Spinal cord (tissue), 9 donors: ENCODE measurements at regions not wholly inside any gene's neighbourhood (a gene's known extent, or its start where the extent isn't known, plus 50 kb on each side); places are given as distances from the start of the nearest gene placed in this dataset.
A peak's percentile ranks its signal among the peaks of the same experiment; 100 is the strongest.

Experiments
- DNase-seq, 6 donors: peaks; one replicate each; pipeline versions ENCODE4 v3.0.0 to v3.0.0-alpha.2; 2013 to 2015; ENCODE audit warnings: low spot score in 6 of 6, low read depth in 4 of 6
- H3K27ac ChIP-seq: one replicate; pipeline ENCODE4 v1.5.1; 2013; ENCODE audit warnings: low read depth, low read length, control low read depth
- H3K27me3 ChIP-seq: one replicate; pipeline ENCODE4 v1.6.1; 2013; ENCODE audit warnings: low read length; ENCODE audit not compliant: control insufficient read depth, insufficient read depth
- H3K36me3 ChIP-seq: one replicate; pipeline ENCODE4 v1.6.1; 2013; ENCODE audit warnings: low read length; ENCODE audit not compliant: control insufficient read depth, insufficient read depth
- H3K4me1 ChIP-seq: one replicate; pipeline ENCODE4 v1.6.1; 2013; ENCODE audit warnings: low read length; ENCODE audit not compliant: control insufficient read depth, insufficient read depth
- H3K4me3 ChIP-seq: one replicate; pipeline ENCODE4 v1.5.1; 2013; ENCODE audit warnings: low read depth, low read length, control low read depth
- H3K9me3 ChIP-seq: one replicate; pipeline ENCODE4 v1.6.1; 2013; ENCODE audit warnings: low read length; ENCODE audit not compliant: control insufficient read depth, insufficient read depth
- WGBS: methylation state at CpG from one replicate; pipeline ENCODE4 v1.1.5; 2013; ENCODE audit warnings: missing lambda C conversion rate; ENCODE audit not compliant: insufficient coverage; 5-methylcytosine and 5-hydroxymethylcytosine counted together
- donor health status: healthy.

- Histone ChIP-seq H3K27ac (no peak overlapping the region), H3K4me3 (no peak overlapping the region), H3K4me1 (no peaks in the 10 kb centered on the region), H3K9me3 (peaks cover 1% of the 10 kb centered on the region), H3K27me3 (no peaks in the 10 kb centered on the region), H3K36me3 (no peaks in the 10 kb centered on the region)
- no peak for DNase-seq
- 93% methylated on average over 5 of the region's 11 CpGs for WGBS
Measured at GRCh38 chr6:168929871-168930450, 323.7 kb downstream of the THBS2 start.

DNA sequence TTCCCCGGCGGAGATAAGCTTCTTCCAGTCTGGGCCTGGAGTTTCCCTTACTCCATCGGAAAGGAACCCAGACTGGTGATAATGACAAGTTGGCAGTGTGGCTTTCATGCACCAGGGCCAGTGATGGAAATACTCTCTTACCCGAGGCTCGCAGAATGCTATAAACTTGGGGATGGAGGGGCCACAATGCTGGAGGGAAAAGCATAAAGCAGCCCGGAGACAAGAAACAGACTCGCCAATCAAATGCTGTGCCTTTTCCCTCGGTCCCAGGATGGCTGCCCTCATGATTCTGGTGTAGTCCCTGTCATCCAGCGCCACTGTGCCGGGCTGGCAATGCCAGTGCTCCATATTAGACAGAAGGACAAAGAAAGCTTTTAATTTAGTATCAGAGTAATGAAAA lies 325.6 kb downstream of the THBS2 start:
- Histone ChIP-seq H3K27me3 (no peaks in the 10 kb centered on the region), H3K4me3 (no peak overlapping the region), H3K27ac (no peak overlapping the region), H3K9me3 (peaks cover 1% of the 10 kb centered on the region), H3K4me1 (no peaks in the 10 kb centered on the region), H3K36me3 (no peaks in the 10 kb centered on the region)
- DNase-seq: no peak
- 91% methylated on average over 6 of the region's 10 CpGs for WGBS

DNA sequence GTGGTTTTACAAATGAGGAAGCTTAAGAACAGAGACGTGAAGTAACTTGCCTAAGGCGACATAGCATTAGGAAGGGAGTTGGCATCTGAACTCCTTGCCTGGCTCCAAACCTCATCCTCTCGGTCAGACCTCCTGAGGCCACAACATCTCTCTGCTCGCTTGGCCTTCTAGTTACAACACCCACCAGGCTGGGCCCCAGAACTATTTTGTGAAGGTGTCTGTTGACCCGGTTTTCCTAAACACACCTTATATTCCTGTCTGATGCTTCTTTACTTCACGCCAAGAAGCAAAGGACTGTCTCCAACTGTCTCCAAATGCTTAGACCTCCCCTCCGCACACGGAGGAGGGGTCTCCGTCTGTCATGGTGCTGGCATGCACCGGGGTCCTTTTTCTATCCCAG lies 326.6 kb downstream of the THBS2 start:
- Histone ChIP-seq H3K4me1 (no peaks in the 10 kb centered on the region), H3K27me3 (no peaks in the 10 kb centered on the region), H3K36me3 (no peaks in the 10 kb centered on the region), H3K27ac (no peak overlapping the region), H3K4me3 (no peak overlapping the region), H3K9me3 (peaks cover 1% of the 10 kb centered on the region)
- no peak for DNase-seq
- WGBS: 93% methylated on average over 7 of the region's 10 CpGs

GRCh38 chr6:168926306-168926705 lies 327.3 kb downstream of the THBS2 start:
- H3K27ac ChIP-seq: no peak overlapping the region
- no peak for DNase-seq
- H3K36me3 ChIP-seq: no peaks in the 10 kb centered on the region
- WGBS: 83% methylated on average over 13 of the region's 15 CpGs
- H3K9me3 ChIP-seq: peaks cover 1% of the 10 kb centered on the region
- no peaks in the 10 kb centered on the region for H3K4me1 ChIP-seq
- H3K27me3 ChIP-seq: no peaks in the 10 kb centered on the region
- no peak overlapping the region for H3K4me3 ChIP-seq

DNA sequence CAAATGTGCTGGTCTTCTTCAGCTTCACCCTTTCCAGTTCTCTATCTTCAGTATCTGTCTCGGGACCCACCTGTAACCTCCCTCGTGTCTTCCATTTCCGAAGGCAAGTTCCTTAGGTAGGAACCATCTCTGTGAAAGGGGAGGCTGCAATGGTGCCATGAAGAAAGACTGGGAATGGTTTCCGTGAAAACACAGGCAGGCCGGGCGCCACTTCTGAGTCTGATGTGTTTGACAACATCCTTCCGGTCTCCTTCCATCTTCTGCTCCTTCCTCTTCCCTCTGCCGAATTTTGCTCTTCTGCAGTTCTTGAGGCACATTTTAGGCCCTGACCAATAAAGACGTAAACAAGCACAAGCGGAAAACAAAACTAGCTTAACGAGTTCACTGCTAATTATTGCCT lies 328.0 kb downstream of the THBS2 start:
- peaks cover 1% of the 10 kb centered on the region for H3K9me3 ChIP-seq

GRCh38 chr6:168923171-168923570 lies 330.5 kb downstream of the THBS2 start:
- H3K27me3 ChIP-seq: no peaks in the 10 kb centered on the region
- 78% methylated on average over 7 of the region's 7 CpGs for WGBS
- no peak overlapping the region for H3K4me3 ChIP-seq
- no peaks in the 10 kb centered on the region for H3K36me3 ChIP-seq
- H3K9me3 ChIP-seq: no peaks in the 10 kb centered on the region
- no peak overlapping the region for H3K27ac ChIP-seq
- no peak for DNase-seq
- no peaks in the 10 kb centered on the region for H3K4me1 ChIP-seq

More for the DNA sequence above, 328.0 kb downstream of the THBS2 start:
- Histone ChIP-seq H3K27me3 (no peaks in the 10 kb centered on the region), H3K27ac (no peak overlapping the region), H3K4me1 (no peaks in the 10 kb centered on the region), H3K36me3 (no peaks in the 10 kb centered on the region), H3K4me3 (no peak overlapping the region)
- no peak for DNase-seq
- WGBS: 93% methylated on average over 9 of the region's 11 CpGs

DNA sequence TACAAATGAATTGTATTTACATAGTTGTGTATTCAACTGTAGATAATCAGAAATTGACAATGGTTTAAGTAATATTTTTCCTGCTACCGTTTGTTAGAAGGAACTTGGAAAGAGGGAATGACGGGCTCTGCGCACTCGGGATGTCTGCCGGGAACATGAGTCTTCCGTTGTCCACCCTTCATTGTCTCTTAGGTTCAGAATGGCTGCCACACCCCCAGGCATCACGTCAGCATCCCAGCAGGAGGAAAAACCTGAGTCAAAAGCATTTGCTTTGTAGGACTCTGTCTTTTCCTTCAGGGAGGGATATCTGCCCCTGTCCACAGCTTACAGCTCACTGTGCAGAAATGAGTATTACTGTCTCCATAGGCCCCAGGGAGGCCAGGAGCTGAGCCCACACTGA lies 331.2 kb downstream of the THBS2 start:
- no peak for DNase-seq
- Histone ChIP-seq H3K36me3 (no peaks in the 10 kb centered on the region), H3K4me1 (no peaks in the 10 kb centered on the region), H3K27me3 (no peaks in the 10 kb centered on the region), H3K4me3 (no peak overlapping the region), H3K27ac (no peak overlapping the region), H3K9me3 (no peaks in the 10 kb centered on the region)
- 93% methylated on average over 6 of the region's 7 CpGs for WGBS

DNA sequence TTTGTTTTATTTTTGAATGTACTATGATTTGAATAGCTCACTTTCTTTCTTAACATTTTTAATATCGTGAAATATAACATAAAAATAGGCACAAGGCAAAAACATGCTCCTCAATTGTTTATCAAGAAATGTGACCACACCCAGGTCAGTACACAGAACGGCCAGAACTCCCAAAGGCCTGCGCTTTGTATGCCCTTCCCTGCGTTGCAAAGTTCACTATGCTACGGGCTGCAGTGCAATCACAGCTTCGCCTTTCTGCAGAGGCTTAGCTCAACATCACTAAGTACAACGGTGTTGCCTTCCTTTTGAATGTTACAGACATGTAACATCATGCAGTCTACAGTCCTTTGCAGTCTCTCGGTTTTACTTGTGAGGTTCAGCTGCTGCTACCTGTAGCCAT lies 333.4 kb downstream of the THBS2 start:
- Histone ChIP-seq H3K36me3 (no peaks in the 10 kb centered on the region), H3K4me3 (no peak overlapping the region), H3K9me3 (no peaks in the 10 kb centered on the region), H3K27me3 (no peaks in the 10 kb centered on the region), H3K4me1 (peaks cover 4% of the 10 kb centered on the region), H3K27ac (no peak overlapping the region)
- DNase-seq: no peak
- WGBS: 84% methylated on average over 8 of the region's 8 CpGs

DNA sequence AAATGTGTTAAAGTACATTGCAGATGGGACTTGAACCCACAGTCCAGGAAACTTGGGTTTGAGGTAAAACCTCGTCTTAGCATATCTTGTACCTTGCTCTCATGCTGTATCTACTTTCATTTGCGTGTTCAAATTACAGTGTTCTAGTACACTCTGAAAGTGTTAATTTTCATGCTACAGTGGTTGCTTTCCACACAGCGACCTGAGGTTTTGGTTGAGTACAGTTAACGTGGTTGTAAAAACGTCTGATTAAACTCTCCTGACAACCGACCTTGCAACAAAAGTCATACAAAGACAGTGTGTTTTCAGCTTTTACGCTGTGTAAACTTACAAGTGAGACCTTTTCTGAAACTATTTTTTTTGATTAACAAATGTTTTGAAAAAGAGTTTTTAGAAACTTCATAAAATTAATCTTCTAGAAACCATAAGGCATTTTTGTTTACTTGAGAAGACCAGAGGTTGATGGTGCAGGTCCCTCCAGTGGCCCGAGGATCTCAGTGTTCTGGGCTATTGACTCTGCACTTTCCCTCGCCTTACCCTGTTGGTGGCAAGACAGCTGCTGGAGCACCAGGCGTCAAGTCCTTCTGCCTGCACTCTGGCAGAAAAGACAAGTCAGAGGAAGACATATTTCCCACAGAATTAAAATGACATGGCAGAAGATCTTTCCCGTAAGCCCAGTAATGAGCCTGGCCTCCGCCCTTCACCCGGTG lies 334.0 kb downstream of the THBS2 start:
- no peak for DNase-seq
- Histone ChIP-seq H3K36me3 (no peaks in the 10 kb centered on the region), H3K27ac (no peak overlapping the region), H3K4me1 (peaks cover 4% of the 10 kb centered on the region), H3K27me3 (no peaks in the 10 kb centered on the region), H3K9me3 (no peaks in the 10 kb centered on the region), H3K4me3 (no peak overlapping the region)
- 82% methylated on average over 6 of the region's 13 CpGs for WGBS

GRCh38 chr6:168916576-168917211 lies 337.0 kb downstream of the THBS2 start:
- peak in 1 of 6 donors; percentile 55 for DNase-seq
- no peak overlapping the region for H3K27ac ChIP-seq

More at GRCh38 chr6:168916576-168917211, 337.0 kb downstream of the THBS2 start:
- no peaks in the 10 kb centered on the region for H3K9me3 ChIP-seq
- WGBS: 45% methylated on average over 11 of the region's 11 CpGs
- no peak overlapping the region for H3K4me3 ChIP-seq
- peaks cover 10% of the 10 kb centered on the region for H3K4me1 ChIP-seq
- H3K36me3 ChIP-seq: no peaks in the 10 kb centered on the region
- no peaks in the 10 kb centered on the region for H3K27me3 ChIP-seq
